Fibroblast of mammary gland (primary cell): ENCODE measurements at regions not wholly inside any gene's neighbourhood (a gene's known extent, or its start where the extent isn't known, plus 50 kb on each side); places are given as distances from the start of the nearest gene placed in this dataset.

Experiments
- DNase-seq: peaks from one replicate; pipeline ENCODE4 v3.0.0-alpha.2; 2010; ENCODE audit warnings: low read depth
- H3K4me3 ChIP-seq: 2 replicates; pipeline ENCODE4 v1.5.1; 2011; ENCODE audit warnings: low read depth, mild to moderate bottlenecking, low read length, moderate library complexity; ENCODE audit not compliant: control insufficient read depth
- TF ChIP-seq, protein P1 (sequence below): conservative IDR thresholded peaks from 2 replicates; pipeline ENCODE4 v1.5.1; 2011; ENCODE audit warnings: low read depth, low read length, inconsistent platforms; ENCODE audit not compliant: control insufficient read depth, insufficient read depth

- no peak overlapping the region for H3K4me3 ChIP-seq
- TF ChIP-seq, protein P1, sequence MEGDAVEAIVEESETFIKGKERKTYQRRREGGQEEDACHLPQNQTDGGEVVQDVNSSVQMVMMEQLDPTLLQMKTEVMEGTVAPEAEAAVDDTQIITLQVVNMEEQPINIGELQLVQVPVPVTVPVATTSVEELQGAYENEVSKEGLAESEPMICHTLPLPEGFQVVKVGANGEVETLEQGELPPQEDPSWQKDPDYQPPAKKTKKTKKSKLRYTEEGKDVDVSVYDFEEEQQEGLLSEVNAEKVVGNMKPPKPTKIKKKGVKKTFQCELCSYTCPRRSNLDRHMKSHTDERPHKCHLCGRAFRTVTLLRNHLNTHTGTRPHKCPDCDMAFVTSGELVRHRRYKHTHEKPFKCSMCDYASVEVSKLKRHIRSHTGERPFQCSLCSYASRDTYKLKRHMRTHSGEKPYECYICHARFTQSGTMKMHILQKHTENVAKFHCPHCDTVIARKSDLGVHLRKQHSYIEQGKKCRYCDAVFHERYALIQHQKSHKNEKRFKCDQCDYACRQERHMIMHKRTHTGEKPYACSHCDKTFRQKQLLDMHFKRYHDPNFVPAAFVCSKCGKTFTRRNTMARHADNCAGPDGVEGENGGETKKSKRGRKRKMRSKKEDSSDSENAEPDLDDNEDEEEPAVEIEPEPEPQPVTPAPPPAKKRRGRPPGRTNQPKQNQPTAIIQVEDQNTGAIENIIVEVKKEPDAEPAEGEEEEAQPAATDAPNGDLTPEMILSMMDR = no peak
- DNase-seq = no peak
Measured at GRCh38 chr2:109059474-109060165, 69.4 kb upstream of the SH3RF3 start.

GRCh38 chr2:109058802-109059201 is 69.8 kb upstream of the EDAR start:
- H3K4me3 ChIP-seq = no peak overlapping the region
- TF ChIP-seq, protein P1 = no peak
- DNase-seq = no peak

DNA sequence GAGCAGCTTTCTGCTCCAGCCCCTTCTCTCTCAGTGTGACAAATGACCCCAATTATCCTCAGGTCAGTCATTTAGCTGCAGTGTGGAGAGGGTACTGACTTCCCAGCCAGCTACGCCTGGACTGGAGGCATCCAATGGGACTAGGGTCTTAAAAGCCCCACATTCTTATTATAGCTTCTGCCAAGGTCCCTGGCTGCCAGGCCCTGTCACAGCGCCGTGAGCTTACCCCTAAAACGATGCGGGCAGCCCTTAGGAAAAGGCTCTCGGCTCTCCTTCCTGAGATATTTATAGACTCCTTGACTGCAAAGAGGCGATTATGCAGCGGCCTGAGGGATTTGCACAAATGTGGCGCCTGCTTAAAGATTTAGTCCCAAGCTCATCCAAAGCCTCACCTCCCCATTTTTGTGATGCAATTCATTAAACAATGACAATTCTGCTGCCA is 69.2 kb upstream of the EDAR start:
- DNase-seq = no peak
- TF ChIP-seq, protein P1 = no peak
- no peak overlapping the region for H3K4me3 ChIP-seq

DNA sequence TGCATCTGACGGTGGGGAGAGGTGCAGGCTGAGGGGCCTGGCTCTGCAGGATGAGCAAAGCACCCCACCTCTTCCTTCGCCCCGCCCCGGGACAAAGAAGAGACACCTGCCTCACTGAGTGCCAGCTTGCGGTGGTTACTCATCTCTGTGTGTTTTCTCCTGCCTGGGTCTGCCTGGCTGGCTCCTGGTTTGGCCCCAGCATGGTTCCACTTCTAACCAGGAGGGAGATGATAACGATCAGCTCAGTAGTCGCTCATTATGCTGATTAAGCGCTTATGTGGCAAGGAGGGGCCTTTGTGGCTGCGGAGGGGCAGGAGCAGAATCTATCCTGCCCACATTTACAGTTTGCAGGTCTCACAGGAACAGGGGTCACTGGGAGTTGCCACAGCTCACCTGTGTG is 68.7 kb upstream of the EDAR start:
- TF ChIP-seq, protein P1 = no peak
- no peak overlapping the region for H3K4me3 ChIP-seq
- no peak for DNase-seq

GRCh38 chr2:109055435-109055834 is 66.4 kb upstream of the EDAR start:
- TF ChIP-seq, protein P1 = no peak
- no peak overlapping the region for H3K4me3 ChIP-seq
- DNase-seq = no peak

GRCh38 chr2:109054865-109055264 is 65.8 kb upstream of the EDAR start:
- TF ChIP-seq, protein P1 = no peak
- H3K4me3 ChIP-seq = no peak overlapping the region
- DNase-seq = no peak
